ENCODE measurements at regions not wholly inside any gene's neighbourhood (a gene's known extent, or its start where the extent isn't known, plus 50 kb on each side); places are given as distances from the start of the nearest gene placed in this dataset.

DNA sequence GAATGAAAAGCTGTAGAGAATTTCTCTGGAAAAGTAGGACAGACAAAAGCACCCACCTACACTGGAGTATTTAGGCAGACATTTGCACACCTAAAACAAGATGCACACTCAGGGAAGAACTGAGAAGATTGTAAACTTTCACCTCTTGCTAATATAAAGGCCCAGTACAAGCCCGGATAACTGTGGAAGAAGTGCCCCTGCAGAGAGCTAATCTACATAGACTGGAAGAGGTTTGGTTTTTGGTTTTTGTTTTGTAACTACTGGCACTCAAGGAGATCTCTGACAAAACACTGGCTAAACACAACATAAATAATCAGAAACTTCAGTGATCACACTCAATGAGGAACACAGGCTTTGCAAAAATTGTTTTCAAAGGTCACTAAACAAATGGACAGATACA, 782.2 kb upstream of the SLC8A1 start:
- no peaks in the 10 kb centered on the region for H3K27me3 Mint-ChIP-seq
- H3K4me3 Mint-ChIP-seq, result no peak overlapping the region
- ATAC-seq (ENCODE audit: low read depth in 2 of 2) (no peak), DNase-seq (no peak)
- no peaks in the 10 kb centered on the region for H3K4me1 Mint-ChIP-seq
- no peak overlapping the region for H3K27ac Mint-ChIP-seq
- H3K9me3 Mint-ChIP-seq, result peaks cover 13 to 52% (median 21%) of the 10 kb centered on the region in 7 donors
- H3K36me3 Mint-ChIP-seq, result no peaks in the 10 kb centered on the region

DNA sequence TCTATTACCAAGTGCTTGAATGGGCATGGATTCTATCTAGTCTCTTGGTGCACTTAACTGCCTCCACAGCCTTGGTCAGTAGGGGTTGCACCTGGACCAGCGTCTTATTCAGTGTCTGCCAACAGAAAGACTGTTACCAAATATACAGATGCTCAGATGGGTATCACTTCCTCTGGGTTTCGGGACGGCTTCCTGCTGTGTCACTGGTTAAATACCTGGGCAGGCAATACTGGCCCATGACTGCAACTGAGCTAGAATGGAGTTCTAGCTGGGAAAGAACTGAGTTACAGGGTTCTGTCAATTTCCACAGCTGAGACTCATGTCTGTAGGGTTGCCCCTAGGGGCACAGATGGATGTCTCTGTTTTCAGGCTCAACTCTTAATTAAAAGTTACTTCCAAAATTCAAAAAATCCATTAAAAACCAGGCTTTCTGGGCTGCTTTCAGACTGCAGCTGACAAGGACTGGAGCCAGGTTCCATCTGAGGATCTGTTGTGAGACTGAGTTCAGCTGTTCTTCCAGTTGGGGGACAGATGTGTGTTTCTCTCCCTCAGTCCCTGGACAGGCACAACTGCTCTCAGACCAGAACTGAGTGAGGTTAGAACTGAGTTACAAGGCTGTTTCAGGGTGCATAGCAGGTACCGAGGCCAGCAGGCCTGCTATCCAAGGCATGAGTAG, 789.6 kb upstream of the SLC8A1 start:
- Mint-ChIP-seq H3K36me3 (no peaks in the 10 kb centered on the region), H3K4me3 (no peak overlapping the region), H3K4me1 (no peaks in the 10 kb centered on the region), H3K27me3 (no peaks in the 10 kb centered on the region), H3K9me3 (peaks cover 0 to 15% (median 5%) of the 10 kb centered on the region in 7 donors), H3K27ac (no peak overlapping the region)
- ATAC-seq (ENCODE audit: low read depth in 2 of 2) (no peak), DNase-seq (no peak)

DNA sequence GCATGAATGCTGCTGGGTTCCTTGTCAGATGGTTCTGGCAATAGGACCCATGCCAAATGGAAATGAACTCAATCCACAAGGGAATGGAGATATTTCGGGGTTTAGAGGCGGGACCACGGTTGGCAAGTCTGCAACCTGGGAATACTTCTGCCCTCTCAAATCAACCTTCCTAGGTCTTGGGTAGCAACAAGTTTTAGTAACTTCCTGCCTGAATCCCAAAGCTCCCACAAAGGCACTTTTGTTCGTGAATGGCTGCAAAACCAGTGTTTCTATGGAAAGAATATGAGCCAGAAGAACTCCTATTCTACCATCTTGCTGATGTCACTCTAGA, 790.1 kb upstream of the SLC8A1 start:
- ATAC-seq (ENCODE audit: low read depth in 2 of 2) (no peak), DNase-seq (no peak)
- H3K27ac Mint-ChIP-seq, result no peak overlapping the region
- no peaks in the 10 kb centered on the region for H3K36me3 Mint-ChIP-seq
- no peaks in the 10 kb centered on the region for H3K4me1 Mint-ChIP-seq
- peaks cover 0 to 15% (median 3%) of the 10 kb centered on the region in 7 donors for H3K9me3 Mint-ChIP-seq
- H3K27me3 Mint-ChIP-seq, result no peaks in the 10 kb centered on the region
- H3K4me3 Mint-ChIP-seq, result no peak overlapping the region

DNA sequence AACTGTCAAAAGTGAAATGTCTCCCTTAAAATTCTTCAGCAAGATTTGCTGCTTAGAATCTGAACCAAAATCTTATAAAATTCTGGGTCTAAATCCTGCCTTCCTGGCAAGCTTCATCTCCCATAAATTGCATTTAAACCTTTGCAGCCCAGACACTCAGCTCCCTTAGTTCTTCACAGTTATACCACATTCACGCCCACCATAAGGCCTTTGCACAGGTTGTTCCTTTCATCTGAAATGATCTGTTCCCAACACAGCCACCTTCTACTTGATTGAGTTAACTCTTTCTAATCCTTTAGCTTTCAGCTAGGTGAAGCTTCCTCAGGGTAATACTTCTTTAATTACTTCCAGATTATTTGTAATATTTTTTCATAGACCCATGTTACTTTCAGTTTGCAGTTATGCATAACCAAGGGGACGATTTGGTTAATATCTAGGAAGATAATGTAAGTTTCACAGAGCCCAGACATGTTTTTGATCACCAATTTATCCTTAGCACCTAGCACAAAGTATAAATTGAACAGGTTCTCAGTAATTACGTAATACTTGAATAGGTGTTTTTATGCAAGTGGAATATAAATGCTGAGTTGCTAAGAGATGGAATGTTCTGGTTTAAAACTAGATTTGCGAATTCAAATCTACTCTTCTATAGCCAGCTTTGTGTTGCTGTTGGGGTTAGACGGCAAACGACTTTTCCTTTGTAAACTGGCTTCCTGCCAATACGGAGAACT, 779.7 kb upstream of the PKDCC start:
- no peaks in the 10 kb centered on the region for H3K4me1 Mint-ChIP-seq

DNA sequence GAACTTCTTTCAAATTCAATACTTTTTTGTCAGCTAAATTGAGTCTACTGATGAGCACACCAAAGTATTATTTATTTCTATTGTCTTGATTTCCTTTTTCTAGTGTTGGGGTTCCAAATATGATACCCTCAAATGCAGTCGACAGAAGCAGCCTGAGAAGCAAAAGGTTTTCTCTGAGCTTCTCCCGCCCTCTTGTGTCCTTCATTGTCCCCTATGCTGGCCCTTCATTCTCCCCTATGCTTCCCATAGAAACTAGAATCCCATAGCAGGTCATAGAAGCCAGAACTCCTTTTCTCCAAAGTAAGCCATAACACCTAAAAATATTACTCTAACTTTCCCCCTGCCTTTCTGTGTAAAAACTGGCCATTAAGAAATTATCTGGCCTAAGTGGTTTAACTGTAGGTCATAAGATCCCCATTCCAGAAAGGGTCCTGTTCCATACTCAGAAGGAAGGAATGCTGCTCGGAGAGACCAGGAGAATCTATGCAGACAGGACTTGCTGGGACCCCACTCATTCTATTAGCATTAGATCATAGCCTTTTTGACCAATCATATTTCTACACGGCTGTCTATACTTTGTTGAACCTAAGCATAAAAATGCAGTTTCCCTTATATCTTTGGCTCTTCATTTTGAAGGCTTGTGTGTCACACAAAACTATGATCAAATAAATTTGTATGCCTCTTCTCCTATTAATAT, 764.6 kb upstream of the PKDCC start:
- H3K36me3 Mint-ChIP-seq, result no peaks in the 10 kb centered on the region
- H3K27ac Mint-ChIP-seq, result no peak overlapping the region
- peaks cover 0 to 4% (median 2%) of the 10 kb centered on the region in 7 donors for H3K9me3 Mint-ChIP-seq

More for the DNA sequence above, 779.7 kb upstream of the PKDCC start:
- Mint-ChIP-seq H3K9me3 (peaks cover 0 to 4% (median 0%) of the 10 kb centered on the region in 7 donors), H3K27me3 (peaks cover 0 to 3% (median 0%) of the 10 kb centered on the region in 3 donors), H3K36me3 (no peaks in the 10 kb centered on the region), H3K27ac (no peak overlapping the region), H3K4me3 (no peak overlapping the region)
- ATAC-seq (ENCODE audit: low read depth in 2 of 2), result no peak
- DNase-seq, result no peak

DNA sequence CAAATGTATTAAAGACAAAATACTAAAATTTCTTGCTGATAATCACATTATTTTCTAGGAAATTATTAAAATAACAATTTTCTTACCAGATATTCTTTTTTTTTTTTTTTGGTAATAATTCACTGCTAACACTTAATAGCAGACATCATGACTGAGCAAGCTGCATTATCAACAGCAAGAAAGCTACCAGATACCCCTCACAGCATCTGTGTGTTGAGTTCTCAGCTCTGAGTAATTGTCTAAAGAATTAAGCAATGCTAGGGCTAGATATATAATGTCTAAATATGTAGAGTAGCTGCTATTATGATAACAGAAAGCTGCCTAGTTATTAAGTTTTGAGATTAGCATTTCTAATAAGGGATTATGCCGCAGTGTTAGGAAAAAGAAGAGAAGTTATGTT, 754.3 kb upstream of the PKDCC start:
- no peaks in the 10 kb centered on the region for H3K27me3 Mint-ChIP-seq
- peaks cover 0 to 8% of the 10 kb centered on the region in 2 donors for H3K36me3 Mint-ChIP-seq
- no peak overlapping the region for H3K27ac Mint-ChIP-seq
- ATAC-seq (ENCODE audit: low read depth in 2 of 2) (no peak), DNase-seq (no peak)
- H3K4me1 Mint-ChIP-seq, result no peaks in the 10 kb centered on the region
- no peak overlapping the region for H3K4me3 Mint-ChIP-seq
- peaks cover 0 to 6% (median 4%) of the 10 kb centered on the region in 7 donors for H3K9me3 Mint-ChIP-seq

More for the DNA sequence above, 764.6 kb upstream of the PKDCC start:
- H3K4me1 Mint-ChIP-seq, result no peaks in the 10 kb centered on the region
- DNase-seq (no peak), ATAC-seq (ENCODE audit: low read depth in 2 of 2) (no peak)
- no peak overlapping the region for H3K4me3 Mint-ChIP-seq
- H3K27me3 Mint-ChIP-seq, result no peaks in the 10 kb centered on the region

DNA sequence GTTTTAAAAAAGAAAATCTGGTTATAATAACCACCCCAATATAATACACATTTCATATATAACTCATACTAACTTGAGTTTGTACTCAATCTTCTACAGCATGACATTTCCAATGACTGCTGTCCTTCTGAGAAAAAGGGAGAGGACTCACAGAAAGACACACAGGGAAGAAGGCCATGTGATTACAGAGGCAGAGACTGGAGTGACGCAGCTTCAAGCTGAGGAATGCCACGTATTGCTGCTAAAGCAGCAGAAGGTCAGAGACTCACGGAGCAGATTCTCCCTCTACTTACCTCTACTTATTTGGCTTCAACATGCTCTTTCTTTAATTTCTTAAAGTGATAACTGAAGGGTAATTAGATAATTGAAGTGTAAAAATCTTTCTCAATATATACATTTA, 753.5 kb upstream of the PKDCC start:
- Mint-ChIP-seq H3K27me3 (no peaks in the 10 kb centered on the region), H3K27ac (no peak overlapping the region), H3K4me1 (no peaks in the 10 kb centered on the region), H3K4me3 (no peak overlapping the region), H3K9me3 (peaks cover 0 to 6% (median 4%) of the 10 kb centered on the region in 7 donors), H3K36me3 (peaks cover 0 to 7% of the 10 kb centered on the region in 2 donors)
- DNase-seq (no peak), ATAC-seq (ENCODE audit: low read depth in 2 of 2) (no peak)

DNA sequence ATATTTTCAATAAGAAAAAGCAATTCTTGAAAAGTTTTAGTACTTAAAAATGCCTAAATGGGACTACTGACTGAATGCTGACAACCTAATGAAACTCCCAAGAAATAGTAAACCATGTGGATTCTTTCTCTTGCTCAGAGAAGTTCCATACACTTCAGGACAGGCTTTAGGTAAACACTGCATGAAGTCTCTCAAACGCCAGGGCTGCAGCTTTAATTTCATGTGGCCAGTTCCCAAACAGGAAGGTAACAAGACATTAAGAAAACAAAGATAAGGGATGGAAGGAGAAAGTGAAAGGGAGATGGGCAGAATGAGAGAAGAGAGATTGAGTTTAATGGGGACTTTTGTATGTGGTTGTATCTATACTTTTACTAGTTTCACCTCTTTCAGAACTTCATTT, 734.7 kb upstream of the PKDCC start:
- Mint-ChIP-seq H3K36me3 (no peaks in the 10 kb centered on the region), H3K27me3 (peaks cover 0 to 10% (median 0%) of the 10 kb centered on the region in 3 donors), H3K4me3 (no peak overlapping the region), H3K27ac (no peak overlapping the region), H3K9me3 (peaks cover 0 to 3% (median 0%) of the 10 kb centered on the region in 7 donors), H3K4me1 (no peaks in the 10 kb centered on the region)
- ATAC-seq (ENCODE audit: low read depth in 2 of 2) (no peak), DNase-seq (no peak)

DNA sequence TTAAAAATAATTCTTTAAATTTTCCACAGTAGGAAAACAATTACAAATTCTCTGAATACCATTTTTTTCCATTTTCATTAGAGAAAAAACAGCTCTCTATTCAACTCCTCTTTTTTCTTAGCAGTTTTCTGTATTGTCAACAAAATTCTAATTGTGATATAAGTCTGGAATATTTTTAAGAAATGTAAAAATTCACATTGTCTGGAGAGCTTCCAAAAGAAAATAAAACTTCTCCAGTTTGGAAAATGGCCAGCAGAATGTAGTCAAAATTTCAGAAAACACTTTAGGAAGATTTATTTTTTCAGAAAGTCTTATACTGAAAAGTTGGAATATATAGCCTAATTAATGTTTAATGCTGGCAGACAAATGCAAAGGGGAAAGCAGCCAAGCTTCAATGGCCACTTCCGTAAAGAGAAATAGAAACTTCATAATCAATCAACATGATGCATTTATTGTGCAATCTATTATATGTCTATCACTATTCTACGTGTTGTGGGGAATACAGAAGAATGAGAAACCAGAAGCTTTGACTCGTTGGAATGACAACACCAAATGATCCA, 733.2 kb upstream of the PKDCC start:
- H3K9me3 Mint-ChIP-seq, result peaks cover 0 to 3% (median 0%) of the 10 kb centered on the region in 7 donors
- H3K4me3 Mint-ChIP-seq, result no peak overlapping the region
- no peak overlapping the region for H3K27ac Mint-ChIP-seq
- ATAC-seq (ENCODE audit: low read depth in 2 of 2), result no peak
- peaks cover 0 to 3% (median 0%) of the 10 kb centered on the region in 3 donors for H3K27me3 Mint-ChIP-seq
- no peak for DNase-seq
- H3K4me1 Mint-ChIP-seq, result no peaks in the 10 kb centered on the region
- no peaks in the 10 kb centered on the region for H3K36me3 Mint-ChIP-seq

DNA sequence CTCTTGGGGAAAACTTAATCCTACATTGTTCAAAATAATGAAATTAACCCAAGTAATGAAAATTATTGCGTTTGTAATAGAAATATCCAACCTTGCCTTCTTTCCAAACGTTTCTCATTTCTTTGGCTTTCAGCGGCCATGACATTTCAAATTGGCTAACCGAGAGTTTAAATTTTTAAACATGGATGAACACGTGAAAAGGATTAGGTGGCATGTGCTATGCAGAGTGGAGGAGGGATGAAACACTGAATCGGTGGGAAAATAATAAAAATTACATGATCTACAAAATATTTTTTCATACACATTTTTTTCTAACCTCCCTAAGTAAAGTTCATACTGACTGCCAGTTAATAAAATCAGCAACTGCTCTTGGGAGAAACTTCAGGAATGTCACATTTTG, 728.4 kb upstream of the PKDCC start:
- ATAC-seq (ENCODE audit: low read depth in 2 of 2), result no peak
- Mint-ChIP-seq H3K36me3 (no peaks in the 10 kb centered on the region), H3K4me3 (no peak overlapping the region), H3K27me3 (no peaks in the 10 kb centered on the region), H3K4me1 (no peaks in the 10 kb centered on the region), H3K27ac (no peak overlapping the region), H3K9me3 (peaks cover 0 to 6% (median 0%) of the 10 kb centered on the region in 7 donors)
- DNase-seq, result no peak

DNA sequence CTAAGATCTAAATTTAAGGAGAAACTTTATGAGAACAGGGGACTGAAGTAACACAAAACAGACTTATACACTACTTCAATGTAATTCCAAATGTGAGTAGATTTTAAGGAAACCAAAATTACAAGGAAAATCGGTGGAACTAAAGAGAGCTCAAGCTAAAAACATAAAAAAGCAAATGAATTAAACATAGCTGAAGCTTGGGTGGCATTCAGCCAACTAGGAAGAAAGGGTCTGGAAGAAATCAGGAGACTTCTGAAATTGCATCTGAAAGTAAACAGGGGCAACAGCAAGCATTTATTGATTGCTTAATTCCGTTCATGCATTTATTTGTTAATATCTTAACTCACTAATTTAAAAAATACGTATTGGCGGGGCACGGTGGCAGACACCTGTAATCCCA, 727.3 kb upstream of the PKDCC start:
- ATAC-seq (ENCODE audit: low read depth in 2 of 2) (no peak), DNase-seq (no peak)
- Mint-ChIP-seq H3K4me3 (no peak overlapping the region), H3K9me3 (peaks cover 0 to 9% (median 0%) of the 10 kb centered on the region in 7 donors), H3K27ac (no peak overlapping the region), H3K36me3 (no peaks in the 10 kb centered on the region), H3K27me3 (no peaks in the 10 kb centered on the region), H3K4me1 (no peaks in the 10 kb centered on the region)

DNA sequence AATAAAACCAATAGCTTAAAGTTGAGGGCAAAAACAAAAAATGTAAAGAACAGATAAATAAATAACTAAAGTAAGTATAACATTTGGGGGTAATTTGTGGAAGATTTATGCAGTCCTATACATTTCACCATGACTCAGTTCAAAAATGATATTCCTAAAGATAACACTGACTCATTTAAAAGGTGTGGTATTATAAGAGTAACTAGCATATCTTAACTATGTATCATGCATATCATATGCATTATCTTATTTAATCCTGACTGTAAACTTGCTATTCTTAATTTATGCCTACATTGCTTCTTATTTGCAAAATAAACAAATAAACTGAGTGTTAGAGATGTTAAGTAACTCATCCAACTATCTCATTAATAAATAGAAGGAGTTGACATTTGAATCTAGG, 726.5 kb upstream of the PKDCC start:
- Mint-ChIP-seq H3K27ac (no peak overlapping the region), H3K9me3 (peaks cover 0 to 9% (median 0%) of the 10 kb centered on the region in 7 donors), H3K27me3 (no peaks in the 10 kb centered on the region), H3K4me3 (no peak overlapping the region), H3K36me3 (no peaks in the 10 kb centered on the region), H3K4me1 (no peaks in the 10 kb centered on the region)
- no peak for DNase-seq
- no peak for ATAC-seq (ENCODE audit: low read depth in 2 of 2)

DNA sequence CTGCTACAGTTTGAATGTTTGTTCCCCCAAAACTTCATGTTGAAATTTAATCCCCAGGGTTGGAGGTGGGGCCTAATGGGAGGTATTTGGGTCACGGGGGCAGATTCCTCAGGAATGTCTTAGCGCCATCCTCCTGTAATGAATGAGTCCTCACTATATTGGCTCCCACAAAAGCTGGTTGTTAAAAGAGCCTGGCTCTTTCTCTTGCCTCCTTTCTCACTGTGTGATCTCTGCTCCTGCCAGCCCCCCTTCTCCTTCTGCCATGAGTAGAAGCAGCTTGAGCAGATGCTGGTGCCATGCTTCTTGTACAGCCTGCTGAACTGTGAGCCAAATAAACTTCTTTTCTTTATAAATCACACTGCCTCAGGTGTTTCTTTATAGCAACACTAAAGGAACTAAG, 721.0 kb upstream of the PKDCC start:
- DNase-seq (no peak), ATAC-seq (ENCODE audit: low read depth in 2 of 2) (no peak)
- Mint-ChIP-seq H3K27ac (no peak overlapping the region), H3K36me3 (no peaks in the 10 kb centered on the region), H3K9me3 (peaks cover 0 to 8% (median 0%) of the 10 kb centered on the region in 7 donors), H3K27me3 (no peaks in the 10 kb centered on the region), H3K4me1 (no peaks in the 10 kb centered on the region), H3K4me3 (no peak overlapping the region)

DNA sequence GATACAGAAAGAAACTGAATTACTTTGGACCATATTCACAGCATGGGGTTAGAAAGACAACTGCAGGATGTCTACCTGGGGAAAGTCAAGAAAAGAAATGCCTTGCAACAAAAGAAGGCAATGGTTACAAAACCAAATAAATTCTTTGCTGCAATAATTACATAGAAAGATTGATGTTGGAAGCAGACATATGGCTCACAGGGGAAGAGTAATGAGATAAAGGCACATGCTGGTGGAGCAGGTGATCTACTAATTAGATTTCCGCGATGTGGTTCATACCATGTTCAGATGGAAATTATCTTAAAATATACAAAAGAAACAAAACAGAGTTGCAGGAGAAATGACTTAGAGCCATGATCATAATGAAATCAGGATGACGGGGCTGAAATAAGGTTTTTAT, 718.8 kb upstream of the PKDCC start:
- no peak overlapping the region for H3K4me3 Mint-ChIP-seq
- H3K27me3 Mint-ChIP-seq, result no peaks in the 10 kb centered on the region
- H3K4me1 Mint-ChIP-seq, result no peaks in the 10 kb centered on the region
- no peak for ATAC-seq (ENCODE audit: low read depth in 2 of 2)
- H3K9me3 Mint-ChIP-seq, result peaks cover 0 to 5% (median 0%) of the 10 kb centered on the region in 7 donors
- H3K27ac Mint-ChIP-seq, result no peak overlapping the region
- H3K36me3 Mint-ChIP-seq, result no peaks in the 10 kb centered on the region
- no peak for DNase-seq

All from naive B cell (primary cell).